ENCODE measurements at regions not wholly inside any gene's neighbourhood (a gene's known extent, or its start where the extent isn't known, plus 50 kb on each side); places are given as distances from the start of the nearest gene placed in this dataset.

DNA sequence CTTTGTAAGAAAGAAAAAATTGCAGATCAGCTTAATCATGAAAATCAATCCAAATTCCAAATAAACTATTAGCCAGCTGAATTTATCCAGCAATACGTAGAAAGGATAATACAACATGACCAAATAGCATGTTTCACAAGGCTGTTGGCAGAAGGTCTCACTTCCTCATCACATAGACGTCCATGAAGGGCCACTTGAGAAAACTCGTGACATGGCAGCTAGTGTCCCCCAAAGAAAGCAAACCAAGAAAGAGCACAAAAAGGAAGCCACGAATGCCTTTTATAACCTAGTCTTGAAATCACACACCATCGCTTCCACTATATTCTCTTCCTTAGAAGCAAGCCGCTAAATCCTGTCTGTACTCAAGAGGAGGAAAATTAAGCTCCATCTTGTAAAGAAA, 105.6 kb upstream of the NRBF2 start:
- no peak overlapping the region for H3K27ac Mint-ChIP-seq
- H3K9me3 Mint-ChIP-seq, result no peaks in the 10 kb centered on the region
- H3K4me1 Mint-ChIP-seq, result no peaks in the 10 kb centered on the region
- H3K27me3 Mint-ChIP-seq, result peaks cover 2% of the 10 kb centered on the region
- DNase-seq (ENCODE audit: low spot score in 2 of 2), result no peak
- no peak overlapping the region for H3K4me3 Mint-ChIP-seq
- H3K36me3 Mint-ChIP-seq, result no peaks in the 10 kb centered on the region
- peak; percentile 53 for ATAC-seq (ENCODE audit: low read depth)

DNA sequence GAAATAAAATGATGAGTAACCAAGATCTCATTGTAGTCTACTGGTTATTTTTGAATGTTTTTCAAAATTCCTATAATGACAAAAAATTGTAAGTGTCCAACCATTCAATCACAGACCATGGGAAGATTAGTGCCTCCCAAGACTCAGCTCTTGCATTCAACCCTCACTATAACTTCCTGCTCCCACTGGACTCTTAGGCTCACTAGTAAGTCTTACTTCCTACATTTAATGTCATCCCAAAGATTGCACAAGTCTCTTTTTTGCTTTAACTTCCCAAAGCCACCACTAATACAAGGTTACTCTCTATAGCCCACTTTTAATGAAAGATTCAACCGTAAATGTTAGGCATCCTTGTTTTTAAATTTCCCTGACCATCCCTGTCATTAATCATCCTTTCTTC, 111.9 kb upstream of the NRBF2 start:
- H3K27ac Mint-ChIP-seq, result no peak overlapping the region
- DNase-seq (ENCODE audit: low spot score in 2 of 2) (no peak), ATAC-seq (ENCODE audit: low read depth) (no peak)
- H3K36me3 Mint-ChIP-seq, result no peaks in the 10 kb centered on the region
- H3K4me3 Mint-ChIP-seq, result no peak overlapping the region
- H3K9me3 Mint-ChIP-seq, result no peaks in the 10 kb centered on the region
- H3K27me3 Mint-ChIP-seq, result peaks cover 1% of the 10 kb centered on the region
- H3K4me1 Mint-ChIP-seq, result no peaks in the 10 kb centered on the region

DNA sequence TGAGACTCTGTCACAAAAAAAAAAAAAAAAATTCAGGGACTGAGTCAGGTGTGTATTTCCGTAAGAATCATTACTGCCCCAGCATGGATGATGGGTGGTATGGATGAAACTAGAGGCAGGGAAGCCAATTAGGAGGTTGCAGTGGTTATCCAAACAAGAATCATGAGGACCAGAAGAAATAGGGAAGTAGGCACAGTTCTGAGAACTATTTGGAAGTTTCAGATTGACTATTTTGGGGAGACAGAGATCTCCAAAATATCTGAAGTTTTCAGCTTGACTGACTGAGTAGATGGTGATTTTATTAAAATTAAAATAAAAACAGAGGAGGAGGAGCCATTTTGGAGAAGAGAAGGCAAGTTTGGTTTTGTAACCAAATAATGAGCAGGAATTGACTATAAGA, 119.4 kb upstream of the NRBF2 start:
- Mint-ChIP-seq H3K36me3 (no peaks in the 10 kb centered on the region), H3K4me3 (no peak overlapping the region), H3K4me1 (peaks cover 2% of the 10 kb centered on the region), H3K27ac (no peak overlapping the region), H3K9me3 (peaks cover 2% of the 10 kb centered on the region), H3K27me3 (no peaks in the 10 kb centered on the region)
- no peak for DNase-seq (ENCODE audit: low spot score in 2 of 2)
- ATAC-seq (ENCODE audit: low read depth), result no peak

DNA sequence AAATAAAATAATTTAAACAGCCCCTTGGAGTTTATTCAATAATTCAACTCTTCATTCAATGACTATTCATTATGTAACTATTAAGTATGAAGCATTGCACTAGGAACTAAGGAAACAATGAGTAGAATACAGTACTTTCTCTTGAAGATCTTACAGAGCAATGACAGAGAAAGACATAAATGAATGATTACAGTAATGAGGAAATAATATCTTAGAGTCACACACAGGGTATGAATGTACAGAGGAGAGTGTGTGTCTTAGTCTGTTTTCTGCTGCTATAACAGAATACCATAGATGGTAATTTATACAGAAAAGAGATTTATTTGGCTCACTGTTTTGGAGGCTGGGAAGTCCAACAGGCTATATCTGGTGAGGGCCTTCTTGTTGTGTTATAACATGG, 120.5 kb upstream of the NRBF2 start:
- Mint-ChIP-seq H3K36me3 (no peaks in the 10 kb centered on the region), H3K4me1 (peaks cover 2% of the 10 kb centered on the region), H3K9me3 (peaks cover 2% of the 10 kb centered on the region), H3K27ac (no peak overlapping the region), H3K27me3 (no peaks in the 10 kb centered on the region), H3K4me3 (no peak overlapping the region)
- DNase-seq (ENCODE audit: low spot score in 2 of 2), result no peak
- ATAC-seq (ENCODE audit: low read depth), result no peak

DNA sequence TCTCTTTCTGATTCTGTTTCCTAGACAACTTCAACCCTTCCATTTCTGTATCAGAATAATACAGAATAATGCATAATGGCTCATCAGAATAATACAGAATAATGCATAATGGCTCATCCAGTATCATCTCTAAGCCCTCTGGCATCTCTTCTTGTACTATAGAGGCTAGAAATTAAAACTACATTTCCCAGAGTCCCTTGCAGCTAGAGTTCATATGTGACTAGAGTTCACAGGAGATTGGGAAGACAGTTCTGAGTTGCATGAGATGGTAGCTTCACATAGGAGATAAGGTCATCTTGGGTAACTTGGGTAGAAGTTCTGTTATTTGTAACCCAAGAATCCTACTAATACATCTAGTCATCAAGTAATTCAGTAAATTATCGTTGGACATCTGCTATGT, 122.9 kb upstream of the NRBF2 start:
- no peaks in the 10 kb centered on the region for H3K27me3 Mint-ChIP-seq
- peaks cover 2% of the 10 kb centered on the region for H3K9me3 Mint-ChIP-seq
- no peak for ATAC-seq (ENCODE audit: low read depth)
- no peaks in the 10 kb centered on the region for H3K36me3 Mint-ChIP-seq
- peaks cover 2% of the 10 kb centered on the region for H3K4me1 Mint-ChIP-seq
- DNase-seq (ENCODE audit: low spot score in 2 of 2), result no peak
- no peak overlapping the region for H3K4me3 Mint-ChIP-seq
- no peak overlapping the region for H3K27ac Mint-ChIP-seq

DNA sequence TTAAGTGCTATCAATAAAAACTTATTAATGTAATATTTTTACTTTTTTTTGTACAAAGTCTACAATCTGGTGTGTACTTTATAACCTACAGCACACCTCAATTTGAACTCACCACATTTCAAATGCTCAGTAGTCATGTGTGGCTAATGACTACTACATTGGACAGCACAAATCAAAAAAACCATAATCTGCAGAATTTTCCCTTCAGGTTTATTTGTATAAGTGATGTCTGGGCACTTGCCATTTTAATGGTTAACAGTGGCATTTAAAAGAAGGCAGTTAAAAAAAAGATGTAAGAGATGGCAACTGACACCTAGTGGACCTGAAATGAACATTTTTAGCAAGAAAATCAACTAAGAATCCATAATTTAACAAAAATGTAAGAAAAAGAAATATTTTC, 124.6 kb upstream of the NRBF2 start:
- Mint-ChIP-seq H3K27ac (no peak overlapping the region), H3K4me1 (no peaks in the 10 kb centered on the region), H3K9me3 (no peaks in the 10 kb centered on the region), H3K36me3 (no peaks in the 10 kb centered on the region), H3K4me3 (no peak overlapping the region), H3K27me3 (peaks cover 1% of the 10 kb centered on the region)
- DNase-seq (ENCODE audit: low spot score in 2 of 2) (no peak), ATAC-seq (ENCODE audit: low read depth) (no peak)

DNA sequence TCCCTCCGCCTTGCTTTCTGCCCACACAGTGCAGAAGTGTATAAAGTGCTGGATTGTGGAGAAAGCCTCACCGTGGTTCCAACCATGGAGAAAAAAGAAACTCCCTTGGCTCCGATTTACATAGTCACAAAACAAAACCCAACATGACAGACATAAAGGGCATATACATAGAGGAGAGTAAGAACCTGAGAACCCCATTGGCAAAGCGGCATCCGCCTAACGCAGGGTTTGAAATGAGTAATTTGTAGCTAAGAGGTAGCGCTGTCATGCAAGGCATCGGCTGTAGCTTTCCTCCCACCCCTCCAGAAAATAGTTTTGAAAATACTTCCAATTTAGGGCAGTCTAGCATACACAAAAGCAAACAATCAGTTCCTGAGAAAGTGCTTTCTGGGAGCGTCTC, 126.0 kb upstream of the NRBF2 start:
- Mint-ChIP-seq H3K27ac (no peak overlapping the region), H3K9me3 (no peaks in the 10 kb centered on the region), H3K4me3 (no peak overlapping the region), H3K27me3 (peaks cover 1% of the 10 kb centered on the region), H3K4me1 (no peaks in the 10 kb centered on the region), H3K36me3 (no peaks in the 10 kb centered on the region)
- ATAC-seq (ENCODE audit: low read depth), result no peak
- no peak for DNase-seq (ENCODE audit: low spot score in 2 of 2)

DNA sequence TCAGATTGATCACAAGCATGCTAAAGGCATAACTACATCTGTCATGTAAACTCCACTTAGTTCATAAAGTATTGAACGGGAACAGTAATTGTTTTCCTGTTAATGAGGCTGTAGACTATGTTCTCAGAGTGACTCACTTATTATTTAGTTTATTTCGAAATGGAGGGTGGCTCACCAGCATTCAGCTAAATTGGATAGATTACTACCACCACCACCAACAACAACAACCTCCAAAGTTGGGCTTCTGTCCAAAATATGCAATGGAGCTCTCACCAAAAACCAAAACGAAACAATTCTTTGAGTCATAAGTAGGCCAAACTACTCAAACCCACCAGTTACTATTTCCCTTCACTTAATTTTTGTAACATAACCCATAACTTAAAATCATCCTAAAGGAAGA, 127.9 kb upstream of the NRBF2 start:
- Mint-ChIP-seq H3K36me3 (no peaks in the 10 kb centered on the region), H3K27me3 (peaks cover 1% of the 10 kb centered on the region), H3K4me1 (no peaks in the 10 kb centered on the region), H3K9me3 (no peaks in the 10 kb centered on the region), H3K4me3 (no peak overlapping the region), H3K27ac (no peak overlapping the region)
- ATAC-seq (ENCODE audit: low read depth) (no peak), DNase-seq (ENCODE audit: low spot score in 2 of 2) (no peak)

DNA sequence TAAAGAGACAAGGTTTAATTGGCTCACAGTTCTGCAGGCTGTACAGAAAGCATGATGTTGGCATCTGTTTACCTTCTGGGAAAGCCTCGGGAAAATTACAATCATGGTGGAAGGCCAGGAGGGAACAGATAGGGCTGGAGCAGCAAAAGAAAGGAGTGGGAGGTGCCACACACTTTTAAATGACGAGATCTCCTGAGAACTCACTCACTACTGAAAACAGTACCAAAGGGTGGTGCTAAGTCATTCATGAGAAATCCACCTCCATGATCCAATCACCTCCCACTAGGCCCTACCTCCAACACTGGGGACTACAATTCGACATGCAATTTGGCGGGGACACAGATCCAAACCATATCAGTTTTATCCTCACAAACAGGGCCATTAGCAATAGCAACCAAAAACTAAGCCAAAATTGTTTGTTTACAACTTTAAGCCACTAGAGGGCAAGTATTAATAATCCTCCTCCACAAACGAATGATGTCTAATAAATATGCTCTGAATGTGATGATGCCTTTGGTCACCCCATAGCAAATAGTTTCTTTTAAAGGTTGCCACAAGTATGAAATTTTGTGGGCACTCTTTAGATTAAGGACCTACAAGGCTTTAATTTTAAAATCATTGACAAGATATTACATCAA, 129.2 kb upstream of the NRBF2 start:
- Mint-ChIP-seq H3K27me3 (peaks cover 1% of the 10 kb centered on the region), H3K4me3 (no peak overlapping the region), H3K27ac (no peak overlapping the region), H3K4me1 (no peaks in the 10 kb centered on the region), H3K9me3 (no peaks in the 10 kb centered on the region), H3K36me3 (no peaks in the 10 kb centered on the region)
- ATAC-seq (ENCODE audit: low read depth) (no peak), DNase-seq (ENCODE audit: low spot score in 2 of 2) (peak in 1 of 2 donors; percentile 9)

DNA sequence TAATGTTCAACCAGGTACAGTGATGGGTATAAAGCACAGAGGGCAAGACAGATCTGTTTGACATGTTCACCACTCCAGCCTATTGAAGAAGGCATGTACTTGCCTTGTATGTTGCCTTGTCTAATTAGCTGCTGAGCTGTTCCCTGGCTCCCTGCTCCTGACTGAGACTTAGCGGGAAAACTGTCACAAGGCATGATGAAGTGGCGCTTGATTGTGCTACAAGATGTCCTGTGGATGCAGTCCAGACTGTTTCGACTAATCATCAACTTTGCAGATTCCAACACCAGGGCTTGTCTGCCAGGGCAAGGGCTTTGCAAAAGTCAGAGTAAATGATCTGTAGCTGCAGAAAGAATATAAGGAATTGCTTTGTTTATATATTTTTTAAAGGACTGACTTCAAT, 136.2 kb upstream of the NRBF2 start:
- H3K27ac Mint-ChIP-seq, result no peak overlapping the region
- peaks cover 2% of the 10 kb centered on the region for H3K27me3 Mint-ChIP-seq
- no peaks in the 10 kb centered on the region for H3K9me3 Mint-ChIP-seq
- no peak for DNase-seq (ENCODE audit: low spot score in 2 of 2)
- peaks cover 7% of the 10 kb centered on the region for H3K4me1 Mint-ChIP-seq
- H3K4me3 Mint-ChIP-seq, result no peak overlapping the region
- H3K36me3 Mint-ChIP-seq, result peaks cover 1% of the 10 kb centered on the region
- no peak for ATAC-seq (ENCODE audit: low read depth)

DNA sequence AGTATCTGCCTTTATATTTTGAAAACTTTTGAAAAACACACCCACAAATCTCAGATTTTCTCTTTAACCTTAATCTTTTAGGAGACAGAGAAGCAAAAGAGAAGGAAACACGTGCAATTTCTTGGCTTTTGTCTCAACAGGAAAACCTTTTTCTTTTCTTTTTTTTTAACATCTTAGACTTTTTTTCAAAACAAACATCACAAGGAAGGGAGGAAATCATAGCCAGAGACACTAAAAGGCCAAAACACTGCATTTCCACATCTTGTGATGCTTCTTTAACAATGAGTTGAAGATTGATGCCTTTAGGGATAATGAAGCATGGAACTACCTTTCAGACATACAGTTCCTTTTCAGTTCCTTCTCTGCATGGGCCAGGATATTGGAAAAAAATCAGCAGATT, 136.6 kb upstream of the NRBF2 start:
- DNase-seq (ENCODE audit: low spot score in 2 of 2), result no peak
- peaks cover 1% of the 10 kb centered on the region for H3K36me3 Mint-ChIP-seq
- peaks cover 2% of the 10 kb centered on the region for H3K27me3 Mint-ChIP-seq
- ATAC-seq (ENCODE audit: low read depth), result no peak
- peaks cover 7% of the 10 kb centered on the region for H3K4me1 Mint-ChIP-seq
- no peak overlapping the region for H3K27ac Mint-ChIP-seq
- no peak overlapping the region for H3K4me3 Mint-ChIP-seq
- no peaks in the 10 kb centered on the region for H3K9me3 Mint-ChIP-seq

DNA sequence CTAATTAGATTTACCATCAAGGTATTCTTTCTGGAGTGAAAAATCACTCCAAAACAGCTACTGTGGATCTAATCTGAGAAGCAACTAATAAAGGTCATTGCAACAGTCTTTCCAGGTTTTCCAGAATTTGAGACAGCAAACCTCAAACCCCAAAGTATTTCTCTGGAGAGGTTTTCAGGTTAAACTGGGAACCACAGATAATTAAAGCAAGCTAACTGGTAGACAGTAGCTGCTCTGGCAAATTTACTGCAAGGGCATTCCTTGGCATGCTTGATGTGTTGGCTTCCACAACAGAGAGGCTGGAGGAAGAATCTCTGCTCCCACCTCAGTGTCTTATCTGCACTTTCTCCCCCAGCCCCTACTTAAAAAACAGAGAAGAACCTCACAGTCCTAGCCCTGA, 140.0 kb upstream of the NRBF2 start:
- no peak for DNase-seq (ENCODE audit: low spot score in 2 of 2)
- Mint-ChIP-seq H3K27ac (no peak overlapping the region), H3K4me1 (peaks cover 7% of the 10 kb centered on the region), H3K36me3 (peaks cover 1% of the 10 kb centered on the region), H3K27me3 (peaks cover 2% of the 10 kb centered on the region), H3K9me3 (no peaks in the 10 kb centered on the region), H3K4me3 (no peak overlapping the region)
- no peak for ATAC-seq (ENCODE audit: low read depth)

DNA sequence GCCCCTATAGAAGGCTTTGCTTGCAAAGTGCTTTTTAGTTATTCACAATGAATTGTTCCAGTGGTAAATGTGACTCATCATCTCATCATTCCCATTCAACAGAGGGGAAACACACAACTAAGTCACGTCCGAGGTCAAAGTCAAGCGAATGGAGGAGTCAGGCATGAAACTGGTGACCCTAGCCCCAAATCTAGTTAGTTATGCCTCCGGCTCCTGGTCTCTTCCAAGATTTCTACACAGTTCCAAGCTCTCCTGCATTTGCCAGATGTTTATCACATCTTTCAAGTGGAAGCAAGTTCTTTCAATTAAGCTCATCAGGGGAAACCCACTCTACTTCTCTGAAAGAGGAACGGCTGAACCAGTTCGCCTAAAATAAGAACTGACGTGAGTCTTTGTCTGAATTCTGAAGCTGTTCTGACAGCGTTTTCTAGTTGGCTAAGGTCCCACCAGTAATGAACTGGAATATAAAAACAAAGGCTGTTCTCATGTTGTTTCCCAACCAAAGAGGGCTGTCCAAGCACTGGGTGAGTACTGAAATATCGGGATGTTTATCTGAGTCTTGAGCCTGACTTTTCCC, 140.9 kb upstream of the NRBF2 start:
- Mint-ChIP-seq H3K27ac (peak overlapping the region; percentile 43), H3K4me1 (peaks cover 7% of the 10 kb centered on the region), H3K9me3 (no peaks in the 10 kb centered on the region), H3K27me3 (peaks cover 2% of the 10 kb centered on the region), H3K4me3 (peak overlapping the region; percentile 41), H3K36me3 (peaks cover 1% of the 10 kb centered on the region)
- DNase-seq (ENCODE audit: low spot score in 2 of 2) (peak in 1 of 2 donors; percentile 11), ATAC-seq (ENCODE audit: low read depth) (peak; percentile 64)

DNA sequence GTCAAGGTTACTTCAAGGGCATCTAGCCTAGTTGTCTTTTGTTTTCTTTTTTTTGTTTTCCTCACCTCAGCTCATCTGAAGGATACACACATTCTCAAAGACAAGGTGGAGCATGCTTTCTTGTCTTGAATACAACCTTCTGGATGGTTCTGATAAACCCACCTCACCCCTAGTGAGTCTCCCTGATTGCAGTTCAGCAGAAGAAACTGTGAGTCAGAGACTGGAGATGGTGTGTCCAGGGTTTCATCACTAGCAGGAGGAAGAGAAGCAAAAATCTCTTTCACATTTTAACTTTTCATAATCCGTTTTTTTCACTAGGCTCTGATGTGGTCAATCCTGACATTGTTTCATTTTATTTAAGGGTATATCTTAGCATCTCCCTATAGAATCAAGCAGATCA, 143.0 kb upstream of the NRBF2 start:
- H3K36me3 Mint-ChIP-seq, result peaks cover 1% of the 10 kb centered on the region
- DNase-seq (ENCODE audit: low spot score in 2 of 2) (no peak), ATAC-seq (ENCODE audit: low read depth) (no peak)
- H3K9me3 Mint-ChIP-seq, result no peaks in the 10 kb centered on the region
- H3K4me1 Mint-ChIP-seq, result peaks cover 7% of the 10 kb centered on the region
- H3K27ac Mint-ChIP-seq, result no peak overlapping the region
- H3K4me3 Mint-ChIP-seq, result no peak overlapping the region
- H3K27me3 Mint-ChIP-seq, result peaks cover 2% of the 10 kb centered on the region
